Neutrophil (primary cell): ENCODE measurements at regions not wholly inside any gene's neighbourhood (a gene's known extent, or its start where the extent isn't known, plus 50 kb on each side); places are given as distances from the start of the nearest gene placed in this dataset.

ENCODE experiments used
- H3K27ac ChIP-seq: fragments of 200-600 bp; sonication (generic); 2 replicates; pipeline ENCODE4 v1.5.1; 2016; ENCODE audit warnings: mild to moderate bottlenecking, moderate library complexity
- H3K27me3 ChIP-seq: fragments of 200-600 bp; sonication (generic); 2 replicates; pipeline ENCODE4 v1.6.0; 2016; ENCODE audit warnings: mild to moderate bottlenecking
- H3K36me3 ChIP-seq: fragments of 200-600 bp; sonication (generic); 2 replicates; pipeline ENCODE4 v1.5.1; 2017
- H3K4me1 ChIP-seq, 2 experiments: fragments of 200-600 bp in 1 of 2; sonication (generic) in 1 of 2; 1 replicate in 1 of 2; 2 replicates in 1 of 2; pipeline versions ENCODE4 v1.5.1 to v1.6.1; 2013 to 2016; ENCODE audit warnings: low read depth in 1 of 2, low read length in 1 of 2, mild to moderate bottlenecking in 1 of 2, moderate library complexity in 1 of 2; ENCODE audit not compliant: control insufficient read depth in 1 of 2, insufficient read depth in 1 of 2
- H3K4me3 ChIP-seq, 2 experiments: fragments of 200-600 bp in 1 of 2; sonication (generic) in 1 of 2; 1 replicate in 1 of 2; 2 replicates in 1 of 2; pipeline ENCODE4 v1.5.1; 2013 to 2016; ENCODE audit warnings: low read depth in 1 of 2, low read length in 1 of 2, mild to moderate bottlenecking in 1 of 2, moderate library complexity in 1 of 2
- H3K9me3 ChIP-seq: fragments of 200-600 bp; sonication (generic); 2 replicates; pipeline ENCODE4 v1.5.1; 2016
- CTCF ChIP-seq: fragments of 200-600 bp; sonication (generic); IDR thresholded peaks from 2 replicates; pipeline ENCODE4 v1.5.1; 2016; ENCODE audit warnings: antibody characterized with exemption

- Histone ChIP-seq H3K4me1 (no peaks in the 10 kb centered on the region), H3K27ac (no peak overlapping the region), H3K9me3 (no peaks in the 10 kb centered on the region), H3K27me3 (peaks cover 57% of the 10 kb centered on the region), H3K36me3 (no peaks in the 10 kb centered on the region), H3K4me3 (no peak overlapping the region)
- TF ChIP-seq CTCF: no peak
These were observed 68.9 kb downstream of the NCR2 start for GRCh38 chr6:41404182-41404845.

- TF ChIP-seq CTCF: no peak
- no peak overlapping the region for H3K4me3 ChIP-seq
- peaks cover 54% of the 10 kb centered on the region for H3K27me3 ChIP-seq
- no peaks in the 10 kb centered on the region for H3K36me3 ChIP-seq
- no peak overlapping the region for H3K27ac ChIP-seq
- no peaks in the 10 kb centered on the region for H3K4me1 ChIP-seq
- H3K9me3 ChIP-seq: no peaks in the 10 kb centered on the region
These were observed 70.7 kb downstream of the NCR2 start for GRCh38 chr6:41405941-41406727.

GRCh38 chr6:41406728-41407489, 71.5 kb downstream of the NCR2 start:
- Histone ChIP-seq H3K4me3 (no peak overlapping the region), H3K27me3 (peaks cover 55% of the 10 kb centered on the region), H3K4me1 (no peaks in the 10 kb centered on the region), H3K36me3 (no peaks in the 10 kb centered on the region), H3K9me3 (no peaks in the 10 kb centered on the region), H3K27ac (no peak overlapping the region)
- TF ChIP-seq CTCF: no peak

GRCh38 chr6:41408576-41408975, 73.2 kb downstream of the NCR2 start:
- Histone ChIP-seq H3K36me3 (no peaks in the 10 kb centered on the region), H3K4me3 (no peak overlapping the region), H3K4me1 (no peaks in the 10 kb centered on the region), H3K9me3 (no peaks in the 10 kb centered on the region), H3K27me3 (peaks cover 53% of the 10 kb centered on the region), H3K27ac (no peak overlapping the region)
- TF ChIP-seq CTCF: no peak

GRCh38 chr6:41408982-41409381, 73.6 kb downstream of the NCR2 start:
- H3K4me3 ChIP-seq: no peak overlapping the region
- peaks cover 57% of the 10 kb centered on the region for H3K27me3 ChIP-seq
- no peak overlapping the region for H3K27ac ChIP-seq
- TF ChIP-seq CTCF: no peak
- H3K4me1 ChIP-seq: no peaks in the 10 kb centered on the region
- H3K36me3 ChIP-seq: no peaks in the 10 kb centered on the region
- no peaks in the 10 kb centered on the region for H3K9me3 ChIP-seq
